Aorta (tissue), 5 donors: ENCODE measurements at regions not wholly inside any gene's neighbourhood (a gene's known extent, or its start where the extent isn't known, plus 50 kb on each side); places are given as distances from the start of the nearest gene placed in this dataset.

ENCODE experiments used
- ATAC-seq: fragments of 200-7000 bp; cut with Tn5 transposase; one replicate; pipeline ENCODE4 v1.9.1; 2022; ENCODE audit warnings: moderate library complexity; ENCODE audit not compliant: low FRiP score
- DNase-seq, 2 donors: peaks; one replicate each; pipeline ENCODE4 v3.0.0-alpha.2; 2020
- H3K27ac ChIP-seq, 2 donors: one replicate each; pipeline ENCODE4 v1.5.1; 2013; ENCODE audit warnings: low read length in 2 of 2, mild to moderate bottlenecking in 2 of 2, moderate library complexity in 2 of 2, control low read depth in 1 of 2, inconsistent platforms in 1 of 2, low read depth in 1 of 2
- H3K27me3 ChIP-seq, 2 donors: one replicate each; pipeline ENCODE4 v1.6.1; 2013; ENCODE audit warnings: control low read depth in 1 of 2, low read length in 1 of 2, mild to moderate bottlenecking in 1 of 2, moderate library complexity in 1 of 2; ENCODE audit not compliant: insufficient read depth in 2 of 2, control insufficient read depth in 1 of 2
- H3K36me3 ChIP-seq, 2 donors: one replicate each; pipeline ENCODE4 v1.6.1; 2013; ENCODE audit warnings: control low read depth in 1 of 2, low read length in 1 of 2, mild to moderate bottlenecking in 1 of 2; ENCODE audit not compliant: insufficient read depth in 2 of 2, control insufficient read depth in 1 of 2
- H3K4me1 ChIP-seq, 2 donors: one replicate each; pipeline ENCODE4 v1.6.1; 2013; ENCODE audit warnings: low read length in 2 of 2, control low read depth in 1 of 2, mild to moderate bottlenecking in 1 of 2, moderate library complexity in 1 of 2; ENCODE audit not compliant: insufficient read depth in 2 of 2, control insufficient read depth in 1 of 2
- H3K4me3 ChIP-seq, 2 donors: one replicate each; pipeline ENCODE4 v1.5.1; 2013; ENCODE audit warnings: low read length in 2 of 2, control low read depth in 1 of 2, mild to moderate bottlenecking in 1 of 2
- H3K9me3 ChIP-seq: one replicate; pipeline ENCODE4 v1.6.1; 2013; ENCODE audit warnings: mild to moderate bottlenecking, low read length; ENCODE audit not compliant: control insufficient read depth
- WGBS, 2 donors: extraction: QIAGEN DNeasy Blood & Tissue Kit; methylation state at CpG; one replicate each; pipeline ENCODE4 v1.1.7; 2013; 5-methylcytosine and 5-hydroxymethylcytosine counted together
- intact Hi-C, 2 donors: fragments of 100-400 bp; cut with DNase I; formaldehyde crosslinking; loops; one replicate each; pipeline versions ENCODE4 v1.14.2 to v1.15.0; 2022
- donor health status: healthy with polysubstance abuse.
- donor health status: Bipolar disorder and iron deficiency.
- donor health status: DM: no; HTN: no; CAD: no.
- donor health status: DM: no; HTN: no; CAD: no.
- donor health status: DM: yes; HTN: yes; CAD: no.

DNA sequence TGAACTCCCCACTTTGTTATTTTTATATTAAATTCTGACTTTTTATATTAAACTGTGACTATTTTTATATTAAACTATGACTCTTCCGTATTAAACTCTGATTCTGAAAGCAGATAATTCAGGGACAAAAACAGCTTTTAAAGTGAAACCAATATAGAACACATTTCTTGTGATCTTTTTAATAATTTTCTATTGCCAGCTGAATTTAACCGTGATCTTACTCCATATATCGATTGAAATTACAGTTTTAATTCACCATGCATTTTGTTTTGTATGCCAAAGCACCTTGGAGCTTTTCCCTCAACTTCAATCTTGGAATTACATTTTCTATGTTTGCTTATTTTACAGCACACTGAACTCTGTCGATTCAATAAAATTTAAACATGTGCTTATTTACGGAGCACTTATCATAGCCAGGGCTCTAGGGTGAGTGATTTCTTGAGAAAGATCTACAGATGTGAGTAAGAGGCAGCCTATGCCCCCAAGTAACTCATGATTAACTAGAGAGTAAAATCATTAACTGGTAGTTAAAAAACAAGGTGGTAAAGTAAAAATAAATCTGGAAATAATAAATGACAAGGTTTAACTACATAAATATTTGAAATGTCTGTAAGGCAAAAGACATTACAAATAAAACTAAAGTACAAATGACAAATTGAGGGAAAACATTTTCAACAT lies 72.9 kb upstream of the ALDH1B1 start:
- WGBS, 2 donors = 10 to 11% methylated on average over 5 of the region's 5 CpGs
- DNase-seq = no peak
- H3K27me3 ChIP-seq = no peaks in the 10 kb centered on the region
- no peak overlapping the region for H3K27ac ChIP-seq
- H3K4me3 ChIP-seq = peak overlapping the region; percentile 29 to 61
- intact Hi-C loops = loop anchor here in 1 of 2 donors (10.0 kb wide), 1 partner anchor 95 kb away; no protein-coding TSS in a partner anchor
- H3K36me3 ChIP-seq = no peaks in the 10 kb centered on the region
- peaks cover 0 to 2% of the 10 kb centered on the region in 2 donors for H3K4me1 ChIP-seq
- no peaks in the 10 kb centered on the region for H3K9me3 ChIP-seq
- ATAC-seq = no peak

DNA sequence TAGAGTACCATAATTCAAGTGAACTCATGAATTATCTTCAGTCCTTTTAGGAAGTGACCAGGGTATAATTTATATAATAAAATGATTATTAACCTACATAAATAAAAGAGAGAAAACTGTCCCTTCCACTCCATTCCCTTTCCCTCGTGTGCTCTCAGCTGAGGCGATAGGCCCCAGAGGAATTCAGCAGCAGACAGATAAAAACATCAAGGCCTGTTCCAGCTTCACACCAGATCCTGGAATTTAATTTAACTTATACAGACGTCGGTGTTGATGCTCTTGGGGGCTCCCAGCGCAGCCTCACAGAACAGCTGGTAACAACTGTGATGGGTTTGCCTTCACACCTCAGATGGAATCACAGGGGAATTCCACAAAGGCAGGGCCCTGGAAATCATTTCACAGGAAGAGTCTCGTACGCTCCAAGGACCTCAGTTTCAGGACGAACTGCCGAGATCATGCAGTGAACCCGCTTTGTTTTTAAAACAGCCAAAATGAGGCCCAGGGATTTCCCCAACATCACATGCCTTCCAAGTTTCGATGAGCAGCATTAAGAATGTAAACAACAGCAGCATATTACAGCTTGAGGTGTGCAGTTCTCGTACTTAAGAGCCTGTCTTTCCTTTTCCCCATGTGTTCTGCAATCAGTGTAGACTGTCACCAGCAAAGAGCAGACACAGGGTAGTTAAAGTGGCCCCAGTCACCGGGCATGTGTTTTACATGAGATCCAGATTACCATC lies 73.6 kb upstream of the ALDH1B1 start:
- no peaks in the 10 kb centered on the region for H3K36me3 ChIP-seq
- DNase-seq (no peak), ATAC-seq (no peak)
- WGBS, 2 donors = 6 to 8% methylated on average over 13 of the region's 13 CpGs
- no peaks in the 10 kb centered on the region for H3K9me3 ChIP-seq
- H3K27ac ChIP-seq = peak overlapping the region in 1 of 2 donors; percentile 35
- peaks cover 0 to 2% of the 10 kb centered on the region in 2 donors for H3K4me1 ChIP-seq
- H3K27me3 ChIP-seq = no peaks in the 10 kb centered on the region
- intact Hi-C loops = loop anchor here in 1 of 2 donors (10.0 kb wide), 1 partner anchor 94 kb away; no protein-coding TSS in a partner anchor
- peak overlapping the region; percentile 29 to 61 for H3K4me3 ChIP-seq

DNA sequence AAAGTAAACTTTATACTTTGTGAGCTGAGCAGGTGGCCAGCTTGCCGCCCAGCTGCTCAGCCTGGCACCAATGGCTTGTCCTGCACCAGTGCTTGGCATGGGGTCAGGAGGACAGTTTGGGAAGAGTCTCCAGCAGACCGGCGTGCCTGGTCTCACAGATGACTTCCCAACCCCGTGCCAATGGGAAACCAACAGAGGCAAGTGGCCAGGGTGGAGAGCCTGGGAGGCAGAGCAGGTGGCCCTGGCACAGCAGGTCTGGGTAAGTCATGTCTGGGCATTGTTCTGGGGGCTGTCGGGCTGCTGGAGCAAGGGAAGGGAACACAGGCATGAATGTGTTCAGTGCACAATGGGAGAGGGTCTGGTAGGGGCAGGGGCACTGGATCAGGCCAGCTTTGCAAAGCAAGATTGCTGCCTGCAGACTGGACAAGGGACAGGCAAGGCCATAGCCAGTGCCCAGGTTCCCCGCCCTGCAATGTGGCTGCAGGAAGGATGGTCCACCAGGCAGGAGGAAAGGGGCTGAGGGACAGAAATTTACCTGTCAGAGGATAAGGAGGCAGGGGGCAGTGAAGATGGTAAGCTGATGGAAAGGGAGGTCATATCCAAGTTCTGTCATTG lies 76.2 kb upstream of the ALDH1B1 start:
- DNase-seq (no peak), ATAC-seq (no peak)
- WGBS, 2 donors = 85 to 87% methylated on average over 6 of the region's 6 CpGs
- Histone ChIP-seq H3K36me3 (no peaks in the 10 kb centered on the region), H3K27ac (no peak overlapping the region), H3K4me1 (peaks cover 0 to 2% of the 10 kb centered on the region in 2 donors), H3K27me3 (no peaks in the 10 kb centered on the region), H3K4me3 (no peak overlapping the region), H3K9me3 (no peaks in the 10 kb centered on the region)
- intact Hi-C loops = loop anchor here in 1 of 2 donors (10.0 kb wide), 1 partner anchor 91 kb away; no protein-coding TSS in a partner anchor

DNA sequence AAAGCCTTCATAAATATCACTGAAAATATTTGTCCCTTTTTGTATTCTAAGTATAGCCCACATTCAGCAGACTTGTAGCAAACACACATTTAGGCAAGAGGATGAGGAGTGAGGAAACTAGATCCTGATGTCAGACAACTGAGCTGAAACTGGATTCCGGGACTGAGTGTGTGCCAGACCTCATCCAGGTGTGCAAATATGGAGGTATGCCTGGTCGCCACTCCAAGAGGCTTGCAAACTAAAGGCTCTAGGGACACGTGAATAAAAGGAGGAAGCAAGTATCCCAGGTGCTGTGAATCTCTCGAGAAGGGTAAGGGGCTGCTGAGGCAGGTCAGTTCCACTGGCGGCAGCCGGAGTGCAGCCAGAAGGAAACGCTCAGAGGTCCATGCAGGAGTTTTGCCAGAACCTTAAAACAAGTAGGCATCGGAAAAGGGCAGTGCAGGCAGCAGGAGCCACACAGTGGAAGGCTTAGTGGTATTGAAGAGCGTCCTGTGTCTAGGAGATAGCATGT lies 77.4 kb upstream of the ALDH1B1 start:
- Histone ChIP-seq H3K9me3 (no peaks in the 10 kb centered on the region), H3K27me3 (no peaks in the 10 kb centered on the region), H3K27ac (no peak overlapping the region), H3K4me3 (no peak overlapping the region), H3K4me1 (peaks cover 0 to 2% of the 10 kb centered on the region in 2 donors), H3K36me3 (no peaks in the 10 kb centered on the region)
- no peak for DNase-seq
- 83 to 90% methylated on average over 8 to 9 of the region's 9 CpGs for WGBS, 2 donors
- intact Hi-C loops = loop anchor here in 1 of 2 donors (1.0 to 10.0 kb wide), 2 partner anchors 46 to 90 kb away; no protein-coding TSS in a partner anchor
- no peak for ATAC-seq

DNA sequence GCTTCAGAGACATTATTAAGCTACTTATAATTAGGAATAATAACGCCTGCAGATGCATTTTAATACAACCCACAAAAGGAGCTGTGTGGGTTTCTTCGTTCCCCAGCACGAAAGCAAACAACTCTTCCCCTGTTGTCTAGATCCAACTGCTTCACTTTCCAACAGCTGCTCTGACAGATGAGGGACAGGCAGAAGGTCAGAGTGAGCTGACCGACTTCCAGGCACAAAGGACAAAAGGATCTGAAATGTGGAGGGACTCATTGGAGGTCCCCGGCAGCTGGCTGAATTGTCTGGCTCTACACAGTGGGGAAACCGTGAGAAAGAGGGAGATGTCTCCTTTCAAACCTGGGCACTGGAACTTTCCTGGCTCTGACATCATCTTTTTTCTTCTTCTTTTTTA lies 79.1 kb upstream of the ALDH1B1 start:
- WGBS, 2 donors = 70 to 93% methylated on average over 6 of the region's 6 CpGs
- Histone ChIP-seq H3K4me3 (no peak overlapping the region), H3K36me3 (no peaks in the 10 kb centered on the region), H3K4me1 (no peaks in the 10 kb centered on the region), H3K9me3 (no peaks in the 10 kb centered on the region), H3K27ac (no peak overlapping the region), H3K27me3 (no peaks in the 10 kb centered on the region)
- intact Hi-C loops = loop anchor here in 1 of 2 donors (10.0 kb wide), 1 partner anchor 89 kb away; no protein-coding TSS in a partner anchor
- ATAC-seq (no peak), DNase-seq (no peak)

DNA sequence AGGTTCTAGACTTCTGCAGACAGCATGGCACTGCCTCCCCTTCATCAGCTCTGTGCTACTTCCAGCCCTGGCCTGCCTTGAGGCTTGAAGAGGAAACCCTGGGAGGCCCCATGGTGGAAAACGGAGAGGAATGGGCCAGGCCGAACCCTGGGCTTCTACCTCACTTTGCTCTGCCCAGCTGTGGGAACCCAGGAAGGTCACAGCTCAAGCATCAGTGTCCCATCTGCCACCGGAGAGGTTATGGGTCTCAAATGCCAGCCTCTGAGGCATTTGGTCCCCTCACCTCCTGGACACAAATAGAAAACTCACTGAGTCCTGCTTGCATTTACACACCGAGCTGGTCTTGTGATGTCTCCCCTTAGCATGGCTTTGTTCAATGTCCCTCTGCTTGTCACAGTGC lies 80.1 kb upstream of the ALDH1B1 start:
- intact Hi-C loops = loop anchor here in 1 of 2 donors (10.0 kb wide), 1 partner anchor 88 kb away; no protein-coding TSS in a partner anchor

DNA sequence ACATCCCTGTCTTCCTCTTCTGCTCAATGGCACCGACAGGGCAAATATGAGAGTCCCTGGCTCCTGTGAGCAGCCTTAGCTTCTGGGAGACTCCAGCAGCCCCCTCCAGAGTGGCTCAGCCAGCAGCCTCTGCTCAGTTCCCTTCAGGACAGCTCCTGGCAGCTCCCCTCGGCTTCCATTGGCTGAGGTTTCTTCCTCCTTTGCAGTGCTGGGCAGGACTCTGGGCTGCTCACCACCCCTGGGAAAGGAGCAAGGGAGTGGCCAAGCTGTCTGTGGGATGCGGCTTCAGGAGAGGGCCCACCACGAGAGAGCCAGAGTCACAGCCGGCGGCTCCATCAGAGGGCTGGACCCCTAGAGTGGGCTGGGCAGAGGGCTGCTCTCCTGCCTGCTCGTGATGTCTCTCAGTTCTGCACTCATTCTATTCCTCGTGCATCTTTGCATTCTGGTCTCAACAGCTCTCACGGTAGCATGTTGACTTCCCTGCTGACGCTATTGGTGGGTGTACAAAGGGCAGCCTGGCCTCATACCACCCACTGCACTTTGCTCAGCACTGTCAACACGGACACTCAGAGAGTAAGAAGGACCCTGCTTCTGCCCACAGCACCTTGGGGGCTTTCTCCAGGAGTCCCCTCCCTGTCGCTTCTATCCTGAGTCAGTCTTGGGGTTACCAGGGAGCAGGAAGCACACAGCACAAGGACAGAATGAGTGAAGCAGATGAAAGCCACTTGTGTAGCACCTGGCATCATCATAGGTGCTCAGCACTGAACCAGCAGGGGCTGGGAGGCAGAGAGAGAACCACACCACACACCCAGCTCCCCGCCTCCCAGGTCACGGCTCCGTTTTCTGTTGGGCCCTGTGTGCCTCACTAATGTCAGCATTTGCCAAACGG lies 80.9 kb upstream of the ALDH1B1 start:
- intact Hi-C loops = loop anchor here in 1 of 2 donors (2.0 to 10.0 kb wide), 2 partner anchors 17 to 87 kb away; no protein-coding TSS in a partner anchor
- H3K9me3 ChIP-seq = no peaks in the 10 kb centered on the region
- peak; percentile 83 for ATAC-seq
- H3K27me3 ChIP-seq = no peaks in the 10 kb centered on the region
- peak overlapping the region; percentile 14 to 82 for H3K27ac ChIP-seq
- no peaks in the 10 kb centered on the region for H3K36me3 ChIP-seq
- H3K4me3 ChIP-seq = peak overlapping the region; percentile 18 to 60
- no peaks in the 10 kb centered on the region for H3K4me1 ChIP-seq
- DNase-seq = peak in 1 of 2 donors; percentile 69
- 21 to 27% methylated on average over 16 of the region's 16 CpGs for WGBS, 2 donors

More for the DNA sequence above, 80.1 kb upstream of the ALDH1B1 start:
- Histone ChIP-seq H3K4me3 (no peak overlapping the region), H3K4me1 (no peaks in the 10 kb centered on the region), H3K27me3 (no peaks in the 10 kb centered on the region), H3K27ac (no peak overlapping the region), H3K36me3 (no peaks in the 10 kb centered on the region), H3K9me3 (no peaks in the 10 kb centered on the region)
- DNase-seq (no peak), ATAC-seq (no peak)
- 82 to 94% methylated on average over 4 of the region's 4 CpGs for WGBS, 2 donors
